ENCODE measurements at regions not wholly inside any gene's neighbourhood (a gene's known extent, or its start where the extent isn't known, plus 50 kb on each side); places are given as distances from the start of the nearest gene placed in this dataset.

GRCh38 chr2:173649527-173650219 is 295.0 kb downstream of the CDCA7 start:
- no peak for DNase-seq

GRCh38 chr2:173651891-173652290 is 297.2 kb downstream of the CDCA7 start:
- no peak for DNase-seq

- peak in 1 of 2 experiments; percentile 27 for DNase-seq
These were observed 297.6 kb downstream of the CDCA7 start for GRCh38 chr2:173652311-173652710.

- DNase-seq: peak in 1 of 2 experiments; percentile 46
These were observed 298.2 kb downstream of the CDCA7 start for GRCh38 chr2:173652767-173653431.

- no peak for DNase-seq
These were observed 298.7 kb downstream of the CDCA7 start for GRCh38 chr2:173653432-173653805.

GRCh38 chr2:173654161-173654895 is 299.7 kb downstream of the CDCA7 start:
- peak in 1 of 2 experiments; percentile 50 for DNase-seq

GRCh38 chr2:173654896-173655265 is 300.2 kb downstream of the CDCA7 start:
- no peak for DNase-seq

GRCh38 chr2:173656086-173656485 is 301.4 kb downstream of the CDCA7 start:
- no peak for DNase-seq

- peak; percentile 34 to 90 for DNase-seq
These were observed 303.5 kb downstream of the CDCA7 start for GRCh38 chr2:173657996-173658717.

GRCh38 chr2:173658946-173659371 is 304.3 kb downstream of the CDCA7 start:
- peak in 1 of 2 experiments; percentile 25 for DNase-seq

GRCh38 chr2:173659509-173659908 is 304.8 kb downstream of the CDCA7 start:
- DNase-seq: no peak

GRCh38 chr2:173661586-173661985 is 303.6 kb downstream of the SP3 start:
- DNase-seq: no peak

- no peak for DNase-seq
These were observed 301.8 kb downstream of the SP3 start for GRCh38 chr2:173663353-173663752.

- no peak for DNase-seq
These were observed 301.2 kb downstream of the SP3 start for GRCh38 chr2:173663835-173664512.

GRCh38 chr2:173664513-173664910 is 300.7 kb downstream of the SP3 start:
- DNase-seq: no peak

GRCh38 chr2:173666171-173666888 is 298.8 kb downstream of the SP3 start:
- no peak for DNase-seq

GRCh38 chr2:173667014-173667413 is 298.2 kb downstream of the SP3 start:
- DNase-seq: no peak

GRCh38 chr2:173667415-173667814 is 297.8 kb downstream of the SP3 start:
- DNase-seq: no peak

GRCh38 chr2:173669271-173669853 is 295.8 kb downstream of the SP3 start:
- DNase-seq: no peak

GRCh38 chr2:173669888-173670287 is 295.3 kb downstream of the SP3 start:
- no peak for DNase-seq

GRCh38 chr2:173672573-173673340 is 292.4 kb downstream of the SP3 start:
- DNase-seq: no peak

Data from NCI-H446 (cell line).